ENCODE measurements at regions not wholly inside any gene's neighbourhood (a gene's known extent, or its start where the extent isn't known, plus 50 kb on each side); places are given as distances from the start of the nearest gene placed in this dataset.

DNA sequence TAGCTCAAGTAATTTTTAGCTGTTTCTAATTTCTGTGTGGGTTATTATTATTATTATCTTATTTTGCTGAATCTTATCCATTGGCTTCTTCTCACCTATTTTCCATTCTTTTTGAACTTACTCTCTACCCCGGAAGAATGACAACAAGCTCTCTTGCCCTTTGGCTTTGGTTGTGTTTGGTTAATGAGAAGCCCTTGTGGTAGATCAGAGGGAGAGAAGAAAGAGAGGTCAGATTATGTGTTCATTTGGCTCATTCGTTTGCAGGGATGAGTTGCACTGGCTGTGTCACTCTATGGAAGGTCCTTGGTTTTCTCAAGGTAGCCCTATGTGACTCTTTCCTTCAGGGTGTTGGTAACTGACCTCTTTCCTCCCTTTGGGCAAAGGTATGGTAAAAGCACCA lies 391.9 kb downstream of the LMO4 start:
- DNase-seq (ENCODE audit: low spot score), result no peak

DNA sequence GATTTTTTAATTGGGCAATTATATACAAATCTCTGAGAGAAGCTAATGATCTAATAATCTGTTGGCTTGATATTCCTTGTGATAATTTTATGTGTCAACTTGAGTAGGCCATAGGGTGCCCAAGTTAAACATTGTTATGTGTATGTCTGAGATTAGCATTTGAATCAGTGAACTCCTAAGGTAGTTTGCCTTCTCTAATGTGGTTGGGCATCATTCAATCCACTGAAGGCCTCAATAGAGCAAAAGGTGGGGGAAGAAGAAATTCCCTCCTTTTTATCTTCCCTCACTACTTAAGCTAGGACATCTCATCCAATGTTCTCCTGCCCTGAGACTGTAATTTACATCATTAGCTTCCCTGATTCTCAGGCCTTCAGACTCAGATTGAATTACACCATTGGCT lies 394.5 kb downstream of the LMO4 start:
- no peak for DNase-seq (ENCODE audit: low spot score)

DNA sequence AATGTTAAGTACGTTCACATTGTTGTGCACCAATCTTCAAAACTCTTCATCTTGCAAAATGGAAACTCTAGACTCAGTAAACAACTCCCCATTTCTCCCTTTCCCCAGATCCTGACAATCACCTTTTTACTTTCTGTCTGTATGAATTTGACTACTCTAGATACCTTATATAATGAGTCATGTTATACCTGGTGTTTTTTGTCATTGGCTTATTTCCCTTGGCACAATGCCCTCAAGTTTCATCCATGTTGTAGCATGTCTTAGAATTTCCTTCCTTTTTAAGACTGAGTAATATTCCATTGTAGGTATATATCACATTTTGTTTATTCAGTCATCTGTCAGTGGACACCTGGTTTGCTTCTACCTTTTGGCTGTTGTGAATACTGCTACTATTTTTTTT lies 399.5 kb downstream of the LMO4 start:
- no peak for DNase-seq (ENCODE audit: low spot score)

DNA sequence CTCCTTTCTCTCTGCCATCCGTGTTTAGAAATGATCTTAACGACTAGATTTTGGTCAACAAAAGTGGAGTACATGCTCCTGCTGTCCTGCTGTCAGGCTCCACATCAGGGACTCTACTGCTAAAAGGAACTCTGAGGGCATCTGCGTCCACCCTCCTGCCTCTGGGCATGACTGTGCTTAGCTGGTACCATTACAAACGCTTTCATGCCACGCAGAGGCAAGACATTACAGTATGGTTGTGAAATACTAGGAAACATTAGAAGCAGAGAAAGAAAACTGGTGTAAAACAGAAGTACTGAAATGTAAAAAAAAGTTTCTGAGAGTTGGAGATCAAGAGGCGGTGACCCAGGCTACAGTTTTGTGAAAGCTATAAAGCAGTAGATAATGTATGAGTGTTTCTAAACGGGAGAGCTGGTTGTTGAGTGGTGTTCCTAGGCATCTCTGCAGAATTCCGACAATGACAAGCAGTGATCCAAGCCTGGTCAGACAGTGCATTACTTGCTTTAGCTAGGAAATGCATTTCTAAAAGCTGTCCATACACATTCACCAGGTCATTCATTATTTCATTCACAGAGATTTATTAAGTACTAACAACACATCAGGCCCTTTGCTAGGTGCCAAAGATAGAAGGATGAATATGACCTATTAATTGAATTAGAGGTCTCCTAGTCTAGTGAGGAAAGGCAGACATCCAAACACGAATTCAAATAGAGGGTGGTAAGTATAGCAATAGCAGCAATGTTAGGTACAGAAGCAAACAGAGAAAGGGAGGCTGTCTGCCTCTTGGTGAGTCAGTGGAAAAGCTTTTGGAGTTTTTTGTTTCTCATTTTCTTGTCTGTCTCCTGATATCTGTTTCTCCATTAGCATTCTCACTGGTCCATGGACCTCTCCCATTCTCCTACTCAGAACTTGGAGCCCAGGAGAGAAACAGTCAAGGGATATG lies 401.9 kb downstream of the LMO4 start:
- no peak for DNase-seq (ENCODE audit: low spot score)

DNA sequence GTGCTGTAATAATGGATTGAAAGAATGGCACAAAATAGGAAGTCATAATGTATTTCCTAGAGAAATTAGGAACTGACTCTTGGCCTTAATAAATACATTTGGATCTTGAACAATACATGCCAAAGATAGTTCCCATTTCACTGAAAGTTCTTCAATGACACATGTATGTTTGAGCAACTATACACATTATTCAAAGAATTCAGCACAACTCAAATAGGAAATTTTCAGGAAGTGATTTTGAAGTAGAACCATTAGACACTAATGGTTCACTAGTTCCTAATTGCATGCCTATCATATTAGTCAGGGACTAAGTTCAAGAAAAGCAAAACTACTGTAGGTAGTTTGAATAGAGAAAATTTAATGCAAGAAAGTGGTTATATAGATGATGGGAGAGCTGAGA lies 404.7 kb downstream of the LMO4 start:
- DNase-seq (ENCODE audit: low spot score), result no peak

DNA sequence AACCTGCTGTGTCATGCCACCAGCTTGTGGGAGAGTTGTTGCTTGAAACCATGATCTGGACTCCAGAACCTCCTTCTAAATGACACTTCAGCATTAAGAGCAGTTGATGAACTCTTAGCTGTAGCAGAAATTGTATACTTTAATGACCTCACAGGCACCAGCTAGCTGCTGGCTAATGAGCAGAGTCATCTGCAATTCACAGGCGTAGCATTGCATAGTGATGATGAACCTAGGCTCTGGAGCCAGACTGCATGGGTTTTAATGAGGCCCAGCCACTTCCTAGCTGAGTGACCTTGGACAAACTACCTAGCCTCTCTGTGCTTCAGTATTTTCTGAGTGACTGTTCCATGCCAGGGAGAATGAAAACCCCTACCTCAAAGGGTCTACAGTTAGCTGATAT lies 407.1 kb downstream of the LMO4 start:
- DNase-seq (ENCODE audit: low spot score), result no peak

DNA sequence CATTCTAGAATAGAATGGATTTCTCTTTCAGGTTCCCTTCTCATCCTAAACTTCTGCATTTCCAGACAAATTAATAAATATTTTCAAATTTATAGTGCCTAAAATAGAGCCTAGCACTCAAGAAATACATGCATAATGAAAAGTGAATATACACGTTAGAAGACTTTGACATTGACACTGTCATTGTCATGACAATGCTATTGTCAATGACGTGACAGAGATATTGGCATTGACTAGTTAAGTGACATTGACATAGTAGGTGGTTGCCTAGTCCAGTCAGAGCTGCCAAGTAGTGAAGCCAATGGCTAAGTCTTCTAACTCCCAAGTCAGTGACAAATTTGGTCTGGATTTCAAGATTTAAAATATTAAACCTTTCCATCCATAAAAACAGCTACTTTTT lies 410.5 kb downstream of the LMO4 start:
- DNase-seq (ENCODE audit: low spot score), result no peak

DNA sequence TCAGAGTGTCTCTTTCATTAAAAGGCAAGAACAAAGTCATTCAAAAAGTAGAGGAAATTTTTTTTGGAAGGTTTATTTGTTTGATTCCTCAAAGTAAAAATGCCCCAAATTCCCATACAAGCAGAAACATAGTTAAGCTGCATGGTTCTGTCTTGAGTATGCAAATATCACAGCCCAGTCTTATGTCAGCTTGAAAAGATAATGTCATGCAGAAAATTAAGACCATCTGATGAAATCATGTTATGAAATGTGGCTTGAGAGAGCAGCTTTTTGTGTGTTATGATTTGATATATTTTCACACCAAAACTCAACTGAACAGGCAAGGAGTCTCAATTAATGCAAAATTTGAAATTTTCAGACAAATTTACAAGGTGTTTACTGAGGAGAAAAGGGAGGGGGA lies 411.0 kb downstream of the LMO4 start:
- no peak for DNase-seq (ENCODE audit: low spot score)

DNA sequence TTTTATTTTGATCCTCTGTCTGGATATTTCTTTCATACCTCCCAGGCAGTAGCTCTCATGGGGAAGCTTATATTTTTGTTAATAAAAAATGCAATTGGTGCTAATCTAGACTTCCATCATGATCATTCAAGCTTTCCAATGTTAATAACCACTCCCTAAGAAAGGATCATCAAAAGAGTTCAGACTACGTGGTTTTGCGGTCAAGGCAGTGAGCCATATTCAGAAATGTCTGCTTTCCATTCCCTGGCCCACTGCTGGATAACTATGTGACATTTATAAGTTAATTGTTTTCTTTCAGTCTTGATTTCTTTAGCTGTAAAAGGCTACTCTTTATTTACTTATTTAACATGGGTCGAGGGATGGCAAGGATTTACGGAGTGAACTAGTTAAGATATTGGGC lies 414.6 kb downstream of the LMO4 start:
- DNase-seq (ENCODE audit: low spot score), result no peak

DNA sequence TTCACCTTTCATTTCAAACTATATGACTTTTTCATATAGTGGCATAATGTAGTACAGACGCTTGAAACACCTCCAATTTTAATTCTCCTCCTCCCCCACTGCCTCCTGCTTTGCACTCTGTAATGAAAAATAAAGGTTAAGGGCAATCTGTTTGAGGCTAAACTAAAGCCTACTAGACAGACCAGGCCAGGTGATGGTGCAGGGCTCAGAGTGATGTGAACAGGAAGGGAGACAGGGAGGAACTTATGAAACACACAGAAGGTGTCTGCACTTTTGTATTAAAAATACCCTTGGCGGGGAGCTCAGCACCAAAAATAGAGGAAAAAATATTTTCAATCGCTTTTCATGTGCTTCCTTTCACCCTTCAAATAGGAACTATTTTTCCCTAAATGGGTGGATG lies 415.4 kb downstream of the LMO4 start:
- no peak for DNase-seq (ENCODE audit: low spot score)

DNA sequence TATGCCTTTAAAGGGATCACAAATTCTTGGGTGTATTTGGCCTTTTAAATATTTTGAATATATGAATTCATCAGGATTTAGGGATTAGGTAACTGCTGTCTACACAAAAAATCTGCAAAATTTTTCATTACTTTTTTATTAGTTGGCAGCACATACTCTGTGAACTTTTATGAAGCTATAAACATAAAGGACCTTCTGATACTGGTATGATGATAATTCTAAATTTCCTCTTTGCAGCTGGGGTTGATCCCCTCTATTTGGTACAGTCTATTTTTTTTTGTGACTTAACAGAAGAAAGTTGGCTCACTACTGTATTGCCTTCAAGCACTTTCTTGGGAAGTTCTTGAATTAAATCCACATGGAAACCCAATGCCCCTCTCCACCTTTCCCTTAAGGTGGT lies 416.1 kb downstream of the LMO4 start:
- DNase-seq (ENCODE audit: low spot score), result no peak

DNA sequence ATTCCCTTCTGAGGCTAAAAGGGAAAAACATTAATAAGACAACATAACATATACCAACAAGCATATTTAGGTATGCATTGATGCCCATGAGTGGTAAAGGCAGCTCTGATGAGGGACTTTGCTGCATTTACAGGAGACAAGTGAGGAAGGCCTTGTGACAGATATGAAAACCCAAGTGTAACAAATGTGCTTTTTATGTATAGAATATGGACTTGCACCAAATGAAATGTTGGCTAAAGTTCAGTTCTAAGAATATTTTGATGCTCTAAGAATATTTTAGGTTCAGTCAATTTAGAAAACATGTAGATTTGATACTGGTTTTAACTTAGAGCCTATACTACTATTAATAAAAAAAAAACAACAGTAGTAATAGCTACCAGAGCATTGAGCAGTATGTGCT lies 424.7 kb downstream of the LMO4 start:
- no peak for DNase-seq (ENCODE audit: low spot score)

DNA sequence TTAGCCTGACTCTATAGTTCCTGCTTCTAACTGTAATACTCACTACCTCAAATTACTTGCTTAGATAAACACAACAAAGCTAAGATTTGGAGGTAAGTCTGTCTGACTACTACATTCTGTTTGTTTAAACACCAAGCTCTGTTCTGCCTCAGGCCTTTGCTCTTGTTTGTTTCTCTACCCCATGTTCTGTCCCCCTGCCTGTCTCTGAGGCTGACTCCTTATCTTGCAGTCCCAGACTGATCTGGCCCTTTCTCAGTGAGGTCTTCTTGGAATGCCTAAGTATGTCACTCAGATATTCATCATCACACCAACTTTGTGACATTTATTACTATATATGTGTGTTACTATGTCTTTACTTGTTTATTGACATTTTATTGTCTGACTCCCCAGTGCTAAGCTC lies 425.5 kb downstream of the LMO4 start:
- no peak for DNase-seq (ENCODE audit: low spot score)

DNA sequence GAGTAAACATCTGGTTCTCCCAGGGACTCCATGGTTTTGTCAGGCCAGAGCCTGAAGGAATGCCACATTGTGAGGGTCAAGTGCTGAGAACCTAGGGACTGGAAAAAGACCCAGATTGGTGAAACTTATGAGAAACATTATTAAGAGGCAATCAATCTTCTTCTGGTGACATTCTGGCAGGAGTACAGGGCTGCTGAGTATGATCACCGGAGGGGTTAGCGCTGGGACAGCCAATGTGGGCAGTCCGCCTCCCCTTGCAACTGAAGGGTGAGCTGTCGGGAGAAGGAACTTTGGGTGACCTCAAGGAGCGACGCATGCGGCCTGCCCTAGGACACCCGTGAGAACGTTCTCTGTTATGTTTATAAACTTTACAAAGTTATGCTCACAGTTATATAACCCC lies 429.0 kb downstream of the LMO4 start:
- no peak for DNase-seq (ENCODE audit: low spot score)

DNA sequence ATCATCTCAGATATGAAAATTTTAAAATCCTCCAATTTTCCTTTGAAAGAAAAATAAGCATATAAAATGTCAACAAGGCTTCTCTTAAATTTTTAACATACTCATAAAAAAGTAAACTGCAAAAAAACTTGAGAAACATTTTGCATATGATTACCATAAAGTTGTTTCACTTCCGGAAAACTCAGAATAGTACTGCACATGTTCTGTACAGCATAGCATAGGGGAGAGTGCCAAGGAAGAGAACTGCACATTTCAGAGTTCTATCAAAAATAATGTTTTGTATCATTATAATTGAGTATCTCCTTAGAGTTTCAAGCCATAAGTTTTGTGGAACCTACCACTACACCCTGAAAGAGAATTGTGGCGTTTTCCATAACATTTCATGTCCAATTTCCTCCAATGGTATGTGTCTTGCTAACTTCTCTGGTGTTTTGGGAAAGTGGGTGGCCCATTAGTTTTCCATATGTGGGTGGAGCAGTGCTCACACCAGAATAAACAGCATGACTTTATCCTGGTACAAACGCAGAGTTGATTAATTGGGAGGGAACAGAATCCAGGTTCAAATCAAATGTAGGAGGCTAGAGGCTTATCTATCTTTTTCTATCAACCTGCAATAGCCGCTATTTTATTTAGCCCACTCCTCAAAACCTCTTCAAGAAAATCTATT lies 430.9 kb downstream of the LMO4 start:
- DNase-seq (ENCODE audit: low spot score), result no peak

DNA sequence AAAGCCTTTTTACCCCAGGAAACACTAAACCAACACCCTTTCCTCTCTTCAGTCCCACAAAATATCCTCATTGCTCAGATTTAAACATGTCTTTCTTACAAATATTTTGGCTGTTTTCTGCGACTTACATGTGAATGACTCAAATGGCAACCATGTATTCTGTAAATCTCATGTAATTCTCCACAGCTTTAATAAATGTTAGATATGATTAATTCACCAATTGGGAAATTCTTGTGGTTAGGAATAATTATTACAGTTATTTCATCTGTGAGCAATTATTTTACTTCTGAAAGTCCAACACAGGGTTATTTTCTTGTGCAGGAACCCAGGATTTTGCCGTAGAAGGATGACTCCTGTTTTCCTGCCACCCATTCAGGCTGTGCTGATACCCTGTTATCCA lies 431.5 kb downstream of the LMO4 start:
- no peak for DNase-seq (ENCODE audit: low spot score)

DNA sequence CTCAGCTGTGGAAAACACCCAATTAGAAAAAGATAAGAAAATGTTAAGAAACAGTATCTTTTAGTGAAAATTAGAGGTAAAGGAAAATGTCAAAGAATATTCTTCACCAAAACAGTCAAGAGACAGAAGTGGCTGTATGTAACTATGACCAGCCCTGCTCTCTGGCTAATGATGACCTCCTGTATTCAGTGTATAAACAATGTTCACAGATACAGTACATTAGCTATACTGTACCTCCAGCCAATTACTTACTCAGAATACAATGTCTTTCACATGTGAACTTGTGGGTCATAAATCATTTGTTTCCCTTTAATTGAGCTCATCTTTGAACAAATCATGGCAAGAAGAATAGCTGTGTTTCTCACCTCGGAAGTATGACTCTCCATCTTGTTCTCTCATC lies 432.0 kb downstream of the LMO4 start:
- DNase-seq (ENCODE audit: low spot score), result no peak

DNA sequence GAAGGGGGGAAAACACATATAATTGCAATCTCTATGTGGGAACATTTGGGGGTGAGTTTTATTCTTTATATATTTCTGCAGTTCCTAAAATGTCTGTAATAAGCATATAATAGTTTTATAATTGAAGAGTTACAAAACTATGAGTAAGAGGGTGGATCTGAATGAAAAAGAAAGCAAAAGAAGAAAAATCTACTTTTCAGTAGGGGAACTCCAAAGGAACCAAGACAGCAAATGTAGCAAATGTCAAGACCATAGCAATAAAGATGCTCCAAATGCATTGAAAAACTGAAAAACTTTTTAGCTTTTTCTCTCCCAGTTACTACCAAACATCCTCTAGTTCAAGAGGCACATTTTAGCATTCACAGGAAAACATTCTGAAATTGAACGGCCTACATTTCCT lies 434.8 kb downstream of the LMO4 start:
- no peak for DNase-seq (ENCODE audit: low spot score)

DNA sequence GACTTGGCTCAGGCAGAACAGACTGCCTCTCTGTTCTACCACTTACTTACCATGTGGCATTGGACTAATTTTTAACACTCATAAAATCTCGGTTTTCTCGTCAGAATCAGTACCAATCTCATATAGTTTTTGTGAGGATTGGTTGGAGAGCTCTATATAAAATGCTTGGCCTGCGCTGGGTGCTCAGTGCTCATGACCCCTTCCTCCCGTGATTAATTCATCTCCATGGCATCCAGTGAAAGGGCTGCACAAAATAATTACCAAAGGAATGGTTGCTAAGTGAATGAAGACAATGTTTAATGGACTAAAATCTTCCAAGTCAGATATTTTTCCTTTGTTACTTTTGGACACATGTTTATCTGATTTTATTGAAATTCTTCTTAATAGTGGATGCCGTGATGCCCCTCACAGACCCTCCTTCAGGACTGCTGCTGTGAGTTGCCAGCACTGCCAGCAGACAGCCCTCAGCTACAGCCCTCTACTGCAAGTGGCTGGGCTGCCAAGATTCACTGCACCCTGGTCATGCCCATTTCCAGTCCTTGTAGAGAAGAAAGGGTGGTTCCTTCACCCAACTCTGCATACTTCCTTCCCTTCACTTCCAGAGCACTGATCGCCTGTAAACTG lies 436.5 kb downstream of the LMO4 start:
- DNase-seq (ENCODE audit: low spot score), result no peak

DNA sequence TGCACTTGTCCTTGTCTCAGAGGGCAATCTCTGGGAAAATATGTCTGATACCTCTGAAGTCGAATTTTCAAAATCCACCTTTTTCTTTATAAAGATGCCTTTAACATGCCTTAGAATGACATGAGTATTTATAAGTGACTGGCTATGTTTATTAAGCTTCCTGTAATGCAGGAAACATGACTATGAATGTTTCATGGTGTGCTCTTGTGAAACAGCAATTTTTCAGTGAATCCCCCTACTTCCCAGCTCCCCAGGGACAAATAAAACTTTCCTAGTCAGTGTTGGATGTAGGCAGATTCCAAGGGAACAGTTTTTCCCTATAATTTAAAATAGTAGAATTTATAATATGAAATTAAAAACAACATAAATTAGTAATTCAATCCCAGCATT lies 437.0 kb downstream of the LMO4 start:
- DNase-seq (ENCODE audit: low spot score), result no peak

DNA sequence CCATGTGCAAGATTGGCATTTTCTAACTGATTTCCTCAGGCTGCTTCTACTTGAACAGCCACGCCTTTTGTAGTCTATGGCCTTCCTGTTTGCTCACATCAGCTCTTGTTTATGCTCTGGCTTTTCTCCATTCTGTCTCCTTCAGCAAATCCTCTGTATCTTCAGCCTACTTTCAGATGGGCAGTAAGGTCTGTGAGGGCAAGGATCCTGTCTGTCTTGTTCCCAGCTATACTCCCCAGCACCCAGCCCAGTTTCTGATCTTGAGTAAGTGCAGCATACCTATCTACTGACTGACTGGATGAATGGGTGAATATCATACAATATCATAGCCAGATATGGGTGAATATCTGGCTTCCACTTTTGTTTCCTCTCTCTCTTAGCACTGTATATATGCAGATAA lies 438.1 kb downstream of the LMO4 start:
- DNase-seq (ENCODE audit: low spot score), result no peak

DNA sequence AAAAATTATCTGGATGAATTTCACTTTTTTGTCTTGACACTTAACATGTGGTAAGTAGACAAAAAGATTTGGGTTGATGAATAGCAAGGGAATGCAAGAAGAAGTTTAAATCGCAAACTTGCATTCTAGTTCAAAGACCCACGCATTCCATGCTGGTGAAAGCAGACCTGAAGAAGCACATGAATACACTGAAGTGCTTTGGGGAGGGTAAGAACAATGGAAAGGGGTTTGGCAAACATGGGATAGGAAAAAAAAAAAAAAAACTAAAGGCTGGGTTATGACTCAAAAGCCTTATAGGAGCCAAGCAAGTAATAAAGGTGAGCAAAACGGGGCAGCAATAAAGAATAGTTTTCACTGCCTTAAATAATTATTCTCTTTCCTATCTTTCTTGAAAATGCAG lies 450.2 kb downstream of the LMO4 start:
- no peak for DNase-seq (ENCODE audit: low spot score)

DNA sequence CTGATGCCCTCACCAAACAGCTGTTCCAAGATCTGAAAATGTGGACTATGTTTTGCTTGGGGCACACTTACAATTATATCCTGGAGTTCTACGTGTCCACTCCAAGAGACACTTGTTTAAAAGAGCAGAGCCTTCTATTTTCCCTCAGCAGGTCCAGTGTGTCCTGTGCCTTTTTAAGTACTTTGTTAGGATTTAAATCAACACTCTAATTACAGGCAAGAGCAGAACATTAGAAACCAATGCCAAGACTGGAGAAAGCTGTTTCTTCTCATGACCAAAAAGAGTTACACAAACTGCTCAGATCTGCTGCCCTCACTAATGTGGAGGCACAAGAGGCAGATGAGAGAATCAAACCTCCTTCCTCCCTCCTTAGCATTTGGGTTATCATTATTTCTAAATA lies 452.9 kb downstream of the LMO4 start:
- DNase-seq (ENCODE audit: low spot score), result no peak
